H9 (cell line): ENCODE measurements at regions not wholly inside any gene's neighbourhood (a gene's known extent, or its start where the extent isn't known, plus 50 kb on each side); places are given as distances from the start of the nearest gene placed in this dataset.

Source experiments
- DNase-seq: peaks from one replicate; pipeline ENCODE4 v3.0.0-alpha.2; 2017
- H2AFZ ChIP-seq: one replicate; pipeline ENCODE4 v1.6.1; 2013; ENCODE audit warnings: mild to moderate bottlenecking, low read length, control low read depth, moderate library complexity
- H2AK5ac ChIP-seq: 2 replicates; pipeline ENCODE4 v1.6.1; 2013; ENCODE audit warnings: low read length, control low read depth, mixed read lengths; ENCODE audit not compliant: insufficient read length
- H2BK120ac ChIP-seq: one replicate; pipeline ENCODE4 v1.6.1; 2013; ENCODE audit warnings: low read depth, mild to moderate bottlenecking, low read length, control low read depth, inconsistent platforms; ENCODE audit not compliant: poor library complexity, severe bottlenecking
- H2BK12ac ChIP-seq: 2 replicates; pipeline ENCODE4 v1.6.1; 2013; ENCODE audit warnings: low read length, control low read depth, mixed read lengths, low read depth; ENCODE audit not compliant: insufficient read length
- H2BK15ac ChIP-seq: 2 replicates; pipeline ENCODE4 v1.6.1; 2013; ENCODE audit warnings: low read depth, low read length, control low read depth
- H2BK20ac ChIP-seq: one replicate; pipeline ENCODE4 v1.6.1; 2013; ENCODE audit warnings: low read depth, mild to moderate bottlenecking, low read length, control low read depth, inconsistent platforms; ENCODE audit not compliant: poor library complexity, severe bottlenecking
- H2BK5ac ChIP-seq: 2 replicates; pipeline ENCODE4 v1.6.1; 2013; ENCODE audit warnings: low read length, control low read depth, mixed read lengths; ENCODE audit not compliant: insufficient read length
- H3K14ac ChIP-seq: 2 replicates; pipeline ENCODE4 v1.6.1; 2013; ENCODE audit warnings: low read length, control low read depth; ENCODE audit not compliant: insufficient read depth
- H3K18ac ChIP-seq: 2 replicates; pipeline ENCODE4 v1.6.1; 2013; ENCODE audit warnings: low read depth, mild to moderate bottlenecking, mixed read lengths, low read length, control low read depth; ENCODE audit not compliant: insufficient read length
- H3K23ac ChIP-seq: 2 replicates; pipeline ENCODE4 v1.6.1; 2013; ENCODE audit warnings: low read length, control low read depth, mixed read lengths, low read depth; ENCODE audit not compliant: insufficient read length
- H3K23me2 ChIP-seq: 2 replicates; pipeline ENCODE4 v1.6.1; 2013; ENCODE audit warnings: low read depth, mild to moderate bottlenecking, mixed read lengths, low read length, control low read depth; ENCODE audit not compliant: insufficient read length, poor library complexity, severe bottlenecking
- H3K27ac ChIP-seq: 2 replicates; pipeline ENCODE4 v1.5.1; 2013; ENCODE audit warnings: low read length, control low read depth, mixed read lengths, low read depth; ENCODE audit not compliant: insufficient read length
- H3K27me3 ChIP-seq: 2 replicates; pipeline ENCODE4 v1.6.1; 2013; ENCODE audit warnings: low read length, control low read depth, inconsistent platforms; ENCODE audit not compliant: insufficient read depth
- H3K4ac ChIP-seq: 2 replicates; pipeline ENCODE4 v1.6.1; 2013; ENCODE audit warnings: low read depth, mild to moderate bottlenecking, control low read depth, inconsistent platforms, low read length, moderate library complexity
- H3K4me1 ChIP-seq: 2 replicates; pipeline ENCODE4 v1.6.1; 2013; ENCODE audit warnings: low read length, control low read depth, inconsistent platforms; ENCODE audit not compliant: insufficient read depth
- H3K4me2 ChIP-seq: 2 replicates; pipeline ENCODE4 v1.6.1; 2013; ENCODE audit warnings: low read length, control low read depth, mixed read lengths; ENCODE audit not compliant: insufficient read length, insufficient read depth
- H3K56ac ChIP-seq: 2 replicates; pipeline ENCODE4 v1.6.1; 2013; ENCODE audit warnings: low read depth, mild to moderate bottlenecking, mixed read lengths, low read length, control low read depth; ENCODE audit not compliant: insufficient read length
- H3K79me1 ChIP-seq: 2 replicates; pipeline ENCODE4 v1.6.1; 2013; ENCODE audit warnings: low read depth, mild to moderate bottlenecking, moderate library complexity, low read length, control low read depth, inconsistent platforms; ENCODE audit not compliant: insufficient read depth, poor library complexity, severe bottlenecking
- H3K79me2 ChIP-seq: 2 replicates; pipeline ENCODE4 v1.6.1; 2013; ENCODE audit warnings: low read length, control low read depth, inconsistent platforms; ENCODE audit not compliant: insufficient read depth
- H3K9ac ChIP-seq: 2 replicates; pipeline ENCODE4 v1.6.1; 2013; ENCODE audit warnings: low read length, control low read depth, mixed read lengths; ENCODE audit not compliant: insufficient read length; ENCODE audit errors: extremely low read depth
- H3K9me3 ChIP-seq: one replicate; pipeline ENCODE4 v1.6.1; 2013; ENCODE audit warnings: low read depth, low read length, inconsistent platforms; ENCODE audit not compliant: control insufficient read depth
- H3T11ph ChIP-seq: one replicate; pipeline ENCODE4 v1.6.1; 2013; ENCODE audit warnings: mild to moderate bottlenecking, low read length, control low read depth, inconsistent platforms
- H4K20me1 ChIP-seq: one replicate; pipeline ENCODE4 v1.6.1; 2013; ENCODE audit not compliant: control insufficient read depth, insufficient read length, insufficient read depth
- H4K5ac ChIP-seq: 2 replicates; pipeline ENCODE4 v1.6.1; 2013; ENCODE audit warnings: low read depth, mild to moderate bottlenecking, mixed read lengths, low read length, control low read depth; ENCODE audit not compliant: insufficient read length
- H4K8ac ChIP-seq: replicated peaks from 2 replicates; pipeline ENCODE4 v1.6.1; 2013; ENCODE audit warnings: low read length, control low read depth, mixed read lengths, low read depth; ENCODE audit not compliant: insufficient read length
- H4K91ac ChIP-seq: 2 replicates; pipeline ENCODE4 v1.6.1; 2013; ENCODE audit warnings: low read depth, mild to moderate bottlenecking, moderate library complexity, mixed read lengths, low read length, control low read depth; ENCODE audit not compliant: insufficient read length
- H3K27ac Mint-ChIP-seq, 3 experiments: 2 replicates in 2 of 3; 3 replicates in 1 of 3; pipeline ENCODE4 v1.8.0; 2020 to 2021; ENCODE audit warnings: mixed read lengths in 3 of 3, mild to moderate bottlenecking in 1 of 3, moderate library complexity in 1 of 3
- H3K27me3 Mint-ChIP-seq: 2 replicates; pipeline ENCODE4 v1.8.0; 2021; ENCODE audit warnings: low read depth, mild to moderate bottlenecking, moderate library complexity, mixed read lengths
- H3K36me3 Mint-ChIP-seq, 3 experiments: 2 replicates in 2 of 3; 3 replicates in 1 of 3; pipeline ENCODE4 v1.8.0; 2020 to 2021; ENCODE audit warnings: low read depth in 3 of 3, mixed read lengths in 3 of 3; ENCODE audit not compliant: insufficient read depth in 1 of 3
- H3K4me1 Mint-ChIP-seq, 2 experiments: 2 replicates each; pipeline ENCODE4 v1.8.0; 2020; ENCODE audit warnings: mixed read lengths in 2 of 2
- H3K4me3 Mint-ChIP-seq, 2 experiments: 2 replicates in 1 of 2; 3 replicates in 1 of 2; pipeline ENCODE4 v1.8.0; 2020 to 2021; ENCODE audit warnings: mild to moderate bottlenecking in 2 of 2, mixed read lengths in 2 of 2, moderate library complexity in 1 of 2
- H3K9me3 Mint-ChIP-seq, 2 experiments: 2 replicates in 1 of 2; 3 replicates in 1 of 2; pipeline ENCODE4 v1.8.0; 2020; ENCODE audit warnings: mild to moderate bottlenecking in 2 of 2, mixed read lengths in 2 of 2, moderate library complexity in 1 of 2
- CTCF ChIP-seq: fragments of 200-600 bp; sonication (generic); conservative IDR thresholded peaks from 3 replicates; pipeline ENCODE4 v1.8.0; 2021; ENCODE audit warnings: antibody characterized with exemption, mild to moderate bottlenecking
- WGBS: extraction: QIAGEN DNeasy Blood & Tissue Kit; methylation state at CpG from one replicate; pipeline ENCODE4 v1.1.7; 2013; ENCODE audit warnings: missing lambda C conversion rate, low lambda C conversion rate, mixed read lengths; ENCODE audit not compliant: insufficient read length; ENCODE audit errors: extremely low coverage; 5-methylcytosine and 5-hydroxymethylcytosine counted together

- no peak overlapping the region for H4K5ac ChIP-seq
- no peaks in the 10 kb centered on the region for H3K9me3 ChIP-seq
- no peak overlapping the region for H2BK5ac ChIP-seq
- Mint-ChIP-seq H3K27ac (no peak overlapping the region), H3K27me3 (peaks cover 2% of the 10 kb centered on the region; the same call in 1 of the 2 replicates), H3K9me3 (no peaks in the 10 kb centered on the region), H3K36me3 (no peaks in the 10 kb centered on the region), H3K4me1 (peaks cover 21 to 26% of the 10 kb centered on the region in 2 experiments), H3K4me3 (no peak overlapping the region)
- H3K9ac ChIP-seq = no peak overlapping the region
- no peak overlapping the region for H4K91ac ChIP-seq
- H3K4me1 ChIP-seq = peaks cover 6% of the 10 kb centered on the region; the same call in 1 of the 2 replicates
- H2AK5ac ChIP-seq = no peak overlapping the region
- no peak overlapping the region for H3K4ac ChIP-seq
- H4K8ac ChIP-seq = no peak overlapping the region
- no peak for TF ChIP-seq CTCF
- no peaks in the 10 kb centered on the region for H3K23me2 ChIP-seq
- no CpG with 5 or more reads among the region's 7 CpGs for WGBS
- H3K4me2 ChIP-seq = no peak overlapping the region
- H2BK120ac ChIP-seq = no peak overlapping the region
- H4K20me1 ChIP-seq = no peaks in the 10 kb centered on the region
- no peak overlapping the region for H3T11ph ChIP-seq
- no peak overlapping the region for H3K23ac ChIP-seq
- no peak overlapping the region for H2AFZ ChIP-seq
- H3K14ac ChIP-seq = no peak overlapping the region
- no peaks in the 10 kb centered on the region for H3K79me1 ChIP-seq
- no peak overlapping the region for H2BK12ac ChIP-seq
- DNase-seq = no peak
- H3K18ac ChIP-seq = no peak overlapping the region
- no peaks in the 10 kb centered on the region for H3K79me2 ChIP-seq
- no peak overlapping the region for H3K27ac ChIP-seq
- no peak overlapping the region for H2BK20ac ChIP-seq
- H2BK15ac ChIP-seq = no peak overlapping the region
- H3K56ac ChIP-seq = no peak overlapping the region
- no peaks in the 10 kb centered on the region for H3K27me3 ChIP-seq
Measured at GRCh38 chr7:26099236-26099635, 52.8 kb upstream of the NFE2L3 start.
